Stimulated activated CD8-positive, alpha-beta memory T cell treated with anti-CD3 and anti-CD28 coated beads, Interleukin-7, amount 100 ng/mL, for 1 hour (primary cell): ENCODE measurements at regions not wholly inside any gene's neighbourhood (a gene's known extent, or its start where the extent isn't known, plus 50 kb on each side); places are given as distances from the start of the nearest gene placed in this dataset.
"Not testable (repeated sequence)": the region's sequence is repeated elsewhere in the genome, so short reads cannot be mapped to it uniquely, and the experiment has no call there.

Source experiments
- DNase-seq, 2 donors: peaks; one replicate each; pipeline ENCODE4 v3.0.0-alpha.2; 2020; ENCODE audit warnings: low read depth in 2 of 2

DNA sequence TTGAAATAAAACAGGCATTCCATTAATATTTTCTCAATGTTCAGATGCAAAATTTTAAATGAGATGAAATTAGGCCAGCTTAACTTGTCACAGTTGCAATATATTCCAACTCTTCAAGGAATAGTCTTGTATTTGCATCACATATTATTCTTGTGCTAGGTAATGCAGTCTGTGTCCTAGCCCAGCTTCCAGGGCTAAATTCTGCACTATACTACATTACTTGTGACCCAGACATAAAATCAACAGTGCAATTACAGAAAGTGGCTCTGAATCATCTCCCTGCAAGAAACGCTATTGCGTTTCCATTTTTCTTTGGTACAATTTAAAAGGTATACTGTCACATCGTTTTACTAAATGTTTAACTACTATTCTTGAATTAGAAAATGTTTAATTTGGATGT, 399.2 kb downstream of the TENT5A start:
- DNase-seq = no peak

DNA sequence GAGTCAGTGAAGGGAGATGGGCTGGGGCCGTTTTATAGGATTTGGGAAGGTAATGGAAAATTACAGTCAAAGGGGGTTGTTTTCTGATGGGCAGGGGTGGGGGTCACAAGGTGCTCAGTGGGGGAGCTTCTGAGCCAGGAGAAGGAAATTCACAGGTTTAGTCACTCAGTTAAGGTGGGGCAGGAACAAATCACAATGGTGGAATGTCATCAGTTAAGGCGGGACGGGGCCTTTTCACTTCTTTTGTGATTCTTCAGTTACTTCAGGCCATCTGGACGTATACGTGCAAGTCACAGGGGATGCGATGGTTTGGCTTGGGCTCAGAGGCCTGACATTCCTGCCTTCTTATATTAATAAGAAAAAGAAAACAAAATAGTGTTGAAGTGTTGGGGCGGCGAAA, 408.5 kb downstream of the TENT5A start:
- not testable (repeated sequence) for DNase-seq

DNA sequence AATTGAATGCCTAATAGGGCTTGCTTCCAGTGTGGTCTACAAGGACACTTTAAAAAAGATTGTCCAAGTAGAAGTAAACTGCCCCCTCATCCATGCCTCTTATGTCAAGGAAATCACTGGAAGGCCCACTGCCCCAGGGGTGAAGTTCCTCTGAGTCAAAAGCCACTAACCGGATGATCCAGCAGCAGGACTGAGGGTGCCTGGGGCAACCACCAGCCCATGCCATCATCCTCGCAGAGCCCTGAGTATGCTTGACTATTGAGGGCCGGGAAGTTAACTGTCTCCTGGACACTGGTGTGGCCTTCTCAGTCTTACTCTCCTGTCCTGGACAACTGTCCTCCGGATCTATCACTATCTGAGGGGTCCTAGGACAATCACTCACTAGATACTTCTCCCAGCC, 411.5 kb downstream of the TENT5A start:
- DNase-seq = no peak

DNA sequence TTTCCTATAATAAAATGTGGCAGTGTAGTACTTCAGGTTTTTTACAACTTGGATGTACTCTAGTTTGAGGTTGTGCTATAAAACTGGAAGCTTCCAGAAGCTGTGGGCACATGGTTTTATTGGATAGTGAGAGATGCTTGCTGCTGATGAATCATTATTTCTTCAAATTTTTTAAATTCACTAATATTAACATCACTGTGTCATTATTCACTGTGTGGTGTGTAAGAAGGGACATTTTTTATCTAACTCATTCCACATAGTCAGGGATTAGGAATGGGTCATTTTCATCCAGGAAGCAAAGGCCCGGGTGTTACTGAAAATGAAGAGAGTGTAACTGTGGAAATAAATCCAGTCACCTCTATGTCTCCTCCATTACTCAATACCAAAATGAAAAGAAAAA, 421.0 kb downstream of the TENT5A start:
- DNase-seq = no peak

DNA sequence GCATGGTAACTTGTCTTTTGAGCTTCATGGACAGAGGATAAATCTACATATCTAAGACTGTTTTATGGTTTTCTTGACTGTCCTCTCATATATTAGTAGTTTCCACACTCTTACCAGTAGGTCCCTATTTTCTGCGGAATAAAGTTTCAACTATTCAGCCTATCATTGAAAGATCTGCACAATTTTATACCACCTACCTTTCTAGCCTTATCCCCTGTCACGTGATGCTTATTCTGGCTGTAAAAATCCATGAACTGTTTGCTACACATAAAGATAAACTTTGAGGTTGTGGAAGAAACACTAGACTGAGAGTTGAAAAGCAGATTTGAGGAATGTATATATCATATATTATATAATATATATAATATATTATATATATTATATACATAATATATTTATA, 423.8 kb downstream of the TENT5A start:
- DNase-seq = no peak

- no peak for DNase-seq
Observed at GRCh38 chr6:81326881-81327561, 425.5 kb downstream of the TENT5A start.

DNA sequence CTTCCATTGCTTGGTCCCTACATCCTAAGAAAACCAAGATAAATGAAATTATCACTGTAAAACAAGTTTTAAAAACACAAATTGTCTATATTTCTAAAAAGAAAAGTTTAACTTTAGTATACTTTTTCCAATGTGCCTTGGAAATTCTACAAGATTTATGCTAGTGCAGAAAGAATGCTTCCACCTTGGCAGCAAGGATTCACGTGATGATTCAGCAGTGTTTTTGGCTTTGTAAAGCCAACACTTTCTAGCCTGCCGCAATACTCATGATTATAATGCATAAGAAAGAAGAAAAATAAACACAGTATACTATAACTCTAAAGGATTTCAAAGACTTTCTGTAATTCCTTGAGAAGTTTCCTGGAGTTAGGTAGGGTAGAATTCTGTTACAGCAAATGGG, 442.7 kb downstream of the TENT5A start:
- no peak for DNase-seq

DNA sequence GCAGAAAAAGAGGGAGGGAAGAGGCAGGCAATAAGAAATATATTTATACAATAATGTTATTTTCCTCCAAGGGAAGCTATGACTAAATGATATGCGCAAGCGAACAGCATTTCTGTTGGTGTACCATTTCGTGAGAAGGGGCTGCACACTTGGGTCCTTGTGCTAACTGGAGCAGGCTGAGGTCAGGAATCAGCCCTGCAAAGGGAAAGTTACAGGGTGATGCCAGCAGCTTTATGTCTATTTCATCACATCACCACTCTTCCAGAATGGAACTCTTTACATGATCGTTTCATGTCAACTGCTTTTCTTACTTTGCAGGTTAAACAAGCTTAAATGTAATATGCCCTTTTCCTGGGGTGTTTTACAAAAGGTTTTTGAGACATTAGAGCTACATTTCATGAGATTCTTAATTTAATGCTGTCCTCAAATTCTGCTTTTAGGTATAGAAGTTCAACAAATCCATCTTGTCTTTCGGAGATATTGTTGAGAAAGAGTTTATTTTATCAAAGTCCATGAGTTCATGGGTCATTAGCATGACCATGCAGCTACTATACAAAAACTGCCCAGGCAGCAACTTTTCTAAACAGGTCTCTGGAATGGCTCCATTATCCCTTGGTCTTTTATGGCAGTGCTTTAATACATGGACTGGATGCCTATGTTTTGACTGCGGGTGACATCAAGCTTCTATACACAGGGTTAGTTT, 443.8 kb downstream of the TENT5A start:
- no peak for DNase-seq

- no peak for DNase-seq
Observed at GRCh38 chr6:81307651-81308214, 444.7 kb downstream of the TENT5A start.

DNA sequence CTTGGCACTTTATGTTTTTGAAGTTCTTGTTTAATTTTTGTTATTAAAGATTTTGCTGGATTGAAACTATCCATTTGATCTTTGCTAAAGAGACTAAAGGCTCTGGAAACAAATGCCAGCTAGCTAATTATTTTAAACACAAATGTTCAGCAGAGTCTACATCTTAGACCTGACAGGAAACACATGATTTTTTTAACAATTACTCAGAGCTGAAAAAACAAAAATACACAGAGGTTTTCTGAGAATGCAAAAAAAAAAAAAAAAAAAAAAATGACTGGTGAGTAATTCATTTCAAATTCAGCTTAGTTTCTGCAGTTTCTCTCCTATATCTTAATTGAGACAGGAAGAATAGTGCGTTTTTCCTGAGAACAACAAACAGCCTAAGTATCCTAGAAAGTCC, 448.0 kb downstream of the TENT5A start:
- DNase-seq = no peak

DNA sequence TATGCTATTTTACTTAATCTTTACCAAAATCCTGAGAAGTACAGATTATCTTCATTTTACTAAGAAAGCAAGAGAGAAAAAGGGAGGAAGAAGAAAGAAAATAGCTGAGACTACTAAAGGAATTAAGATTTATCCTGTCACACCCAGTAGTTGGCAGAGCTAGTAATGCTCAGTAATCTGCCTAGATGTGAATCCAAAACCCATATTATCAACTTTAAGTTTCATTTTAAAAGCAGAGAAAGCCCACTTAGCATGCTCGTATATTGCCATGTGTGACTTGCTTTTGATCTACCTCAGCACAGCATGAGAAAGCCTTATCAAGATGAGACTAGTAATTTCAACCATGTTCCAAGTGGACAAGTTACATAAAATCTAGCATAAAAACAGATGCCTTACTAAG, 451.5 kb downstream of the TENT5A start:
- DNase-seq = no peak

- no peak for DNase-seq
Observed at GRCh38 chr6:81298751-81299150, 453.7 kb downstream of the TENT5A start.

DNA sequence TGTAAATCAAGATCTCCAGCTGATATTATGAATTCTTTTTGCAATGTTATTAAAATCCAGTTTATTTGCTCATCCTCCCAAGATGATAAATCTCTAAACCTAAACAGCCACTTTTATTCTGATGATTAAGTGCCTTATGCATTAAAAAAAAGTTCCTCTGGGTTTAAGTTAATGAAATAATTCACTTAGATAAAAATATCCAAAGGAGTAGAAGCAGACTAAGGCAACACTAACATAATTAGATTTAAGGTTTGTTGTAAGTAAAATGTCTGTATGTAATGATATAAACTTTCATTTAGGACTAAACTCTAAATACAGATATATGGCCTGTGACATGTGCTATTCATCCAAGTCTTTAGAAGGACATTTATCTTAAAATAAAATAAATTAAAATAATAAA, 457.2 kb downstream of the TENT5A start:
- DNase-seq = no peak

- no peak for DNase-seq
Observed at GRCh38 chr6:81293896-81294295, 458.6 kb downstream of the TENT5A start.

DNA sequence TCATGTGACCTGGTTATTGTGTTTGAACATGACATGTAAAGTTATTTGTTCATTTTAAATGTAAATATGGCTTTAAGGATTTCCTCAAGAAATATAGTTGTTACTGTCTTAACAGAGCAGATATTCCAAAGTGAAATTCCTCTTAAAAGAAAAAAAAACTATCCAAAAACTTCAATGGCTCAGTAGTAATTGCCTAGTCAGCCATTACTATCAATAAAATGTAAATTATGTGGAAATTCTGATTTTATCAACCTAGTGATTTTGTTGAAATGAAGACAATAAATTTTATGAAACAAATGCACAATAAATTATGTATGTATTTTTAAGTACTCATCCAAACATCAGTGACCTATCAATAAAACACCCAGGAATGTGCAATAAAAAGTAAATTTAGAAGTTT, 463.3 kb downstream of the TENT5A start:
- DNase-seq = no peak

DNA sequence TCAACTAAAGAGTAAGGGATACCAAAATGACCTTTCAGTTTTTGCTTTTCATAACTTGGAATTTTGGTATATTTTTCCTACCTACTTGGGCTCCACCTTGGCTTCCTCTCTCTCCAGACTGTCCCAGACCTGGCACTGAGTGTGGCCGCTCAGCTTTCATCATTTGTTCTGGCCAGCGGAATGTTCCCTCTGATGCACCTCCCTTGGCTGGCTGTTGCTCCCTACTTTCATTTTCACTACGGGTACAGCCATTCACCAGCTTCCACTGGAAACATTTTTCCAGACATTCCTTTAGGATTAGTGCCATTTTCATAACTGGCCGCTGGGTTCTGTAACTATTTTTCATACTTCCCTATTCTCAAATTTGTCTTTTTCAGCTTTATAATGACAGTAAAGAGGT, 487.4 kb downstream of the TENT5A start:
- no peak for DNase-seq

- no peak for DNase-seq
Observed at GRCh38 chr6:81263531-81264168, 488.8 kb downstream of the TENT5A start.

DNA sequence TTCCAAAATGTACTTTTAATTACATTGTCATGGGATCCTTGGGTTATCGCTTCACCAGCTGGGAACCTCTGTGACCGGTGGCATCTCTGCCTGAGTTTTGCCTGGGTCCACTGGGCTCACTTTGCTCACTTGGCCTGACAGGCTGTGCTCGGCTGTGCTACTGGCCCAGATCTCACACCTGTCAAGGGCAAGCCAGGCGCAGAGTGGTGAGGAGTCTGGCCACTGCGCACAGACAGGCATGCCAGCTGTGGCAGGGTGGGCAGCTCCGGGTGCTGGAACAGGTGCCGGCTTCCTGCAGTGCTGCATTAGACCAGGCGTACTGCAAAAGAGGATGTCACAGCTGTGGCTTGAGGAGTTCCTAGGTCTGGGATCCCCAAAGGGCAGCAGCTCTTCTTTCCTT, 489.8 kb downstream of the TENT5A start:
- no peak for DNase-seq

DNA sequence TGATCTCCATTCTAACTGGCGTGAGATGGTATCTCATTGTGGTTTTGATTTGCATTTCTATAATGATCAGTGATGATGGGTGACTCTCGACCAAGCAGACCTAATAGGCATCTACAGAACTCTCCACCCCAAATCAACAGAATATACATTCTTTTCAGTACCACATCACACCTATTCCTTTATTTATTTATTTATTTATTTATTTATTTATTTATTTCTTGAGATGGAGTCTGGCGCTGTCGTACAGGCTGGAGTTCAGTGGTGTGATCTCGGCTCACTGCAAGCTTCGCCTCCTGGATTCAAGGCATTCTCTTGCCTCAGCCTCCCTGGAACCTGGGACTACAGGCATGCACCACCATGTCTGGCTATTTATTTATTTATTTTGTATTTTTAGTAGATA, 496.3 kb downstream of the TENT5A start:
- DNase-seq = not testable (repeated sequence)

- no peak for DNase-seq
Observed at GRCh38 chr6:81253821-81254220, 498.7 kb downstream of the TENT5A start.

GRCh38 chr6:81252231-81252630, 500.2 kb downstream of the TENT5A start:
- no peak for DNase-seq

- no peak for DNase-seq
Observed at GRCh38 chr6:81246200-81246599, 506.3 kb downstream of the TENT5A start.

DNA sequence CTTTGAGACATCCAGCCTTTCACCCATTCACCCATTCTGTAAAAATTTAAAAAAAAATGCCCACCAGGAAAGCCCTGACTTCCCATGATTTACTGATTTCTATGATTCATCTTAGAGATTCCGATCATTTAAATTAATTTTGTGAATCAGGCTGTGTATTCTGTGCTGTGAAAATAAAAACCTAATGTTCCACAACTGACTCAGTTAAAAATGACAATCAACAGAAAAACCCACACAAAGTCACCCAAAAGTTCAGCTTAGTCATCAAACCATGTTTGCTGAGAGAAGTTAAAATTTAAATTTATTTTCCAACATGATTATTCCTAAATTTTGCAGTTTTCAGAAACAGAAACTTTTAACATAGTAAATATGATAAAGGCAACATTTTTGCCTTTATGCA, 509.9 kb downstream of the TENT5A start:
- DNase-seq = no peak
